GM06990 (cell line): ENCODE measurements at regions not wholly inside any gene's neighbourhood (a gene's known extent, or its start where the extent isn't known, plus 50 kb on each side); places are given as distances from the start of the nearest gene placed in this dataset.
"Not testable (repeated sequence)": the region's sequence is repeated elsewhere in the genome, so short reads cannot be mapped to it uniquely, and the experiment has no call there.

Source experiments
- DNase-seq: peaks from one replicate; pipeline ENCODE4 v3.0.0-alpha.2; 2011; ENCODE audit not compliant: insufficient read length; ENCODE audit errors: extremely low read depth
- H3K27me3 ChIP-seq: replicated peaks from 2 replicates; pipeline ENCODE4 v1.6.0; 2011; ENCODE audit warnings: low read length; ENCODE audit not compliant: control insufficient read depth, insufficient read depth
- H3K36me3 ChIP-seq: 2 replicates; pipeline ENCODE4 v1.5.1; 2011; ENCODE audit warnings: low read length; ENCODE audit not compliant: control insufficient read depth, insufficient read depth
- H3K4me3 ChIP-seq: replicated peaks from 2 replicates; pipeline ENCODE4 v1.5.1; 2011; ENCODE audit warnings: low read depth, mild to moderate bottlenecking, control low read depth, low read length
- CTCF ChIP-seq: IDR thresholded peaks from 2 replicates; pipeline ENCODE4 v1.5.1; 2011; ENCODE audit warnings: low read length, control low read depth, mild to moderate bottlenecking, inconsistent platforms; ENCODE audit not compliant: insufficient read depth, poor library complexity, severe bottlenecking

GRCh38 chr3:5762506-5762905, 575.0 kb downstream of the EDEM1 start:
- Histone ChIP-seq H3K36me3 (no peaks in the 10 kb centered on the region), H3K27me3 (no peaks in the 10 kb centered on the region), H3K4me3 (no peak overlapping the region)
- no peak for DNase-seq
- TF ChIP-seq CTCF = no peak

GRCh38 chr3:5766848-5767247, 579.3 kb downstream of the EDEM1 start:
- Histone ChIP-seq H3K36me3 (no peaks in the 10 kb centered on the region), H3K4me3 (no peak overlapping the region), H3K27me3 (no peaks in the 10 kb centered on the region)
- TF ChIP-seq CTCF = no peak
- no peak for DNase-seq

GRCh38 chr3:5767304-5767703, 579.8 kb downstream of the EDEM1 start:
- DNase-seq = no peak
- no peak for TF ChIP-seq CTCF
- no peaks in the 10 kb centered on the region for H3K36me3 ChIP-seq
- no peak overlapping the region for H3K4me3 ChIP-seq
- H3K27me3 ChIP-seq = no peaks in the 10 kb centered on the region

- DNase-seq = no peak
- Histone ChIP-seq H3K27me3 (no peaks in the 10 kb centered on the region), H3K4me3 (no peak overlapping the region), H3K36me3 (no peaks in the 10 kb centered on the region)
- no peak for TF ChIP-seq CTCF
These were observed 580.9 kb downstream of the EDEM1 start for GRCh38 chr3:5768281-5768945.

GRCh38 chr3:5769825-5770224, 582.3 kb downstream of the EDEM1 start:
- H3K4me3 ChIP-seq = no peak overlapping the region
- no peaks in the 10 kb centered on the region for H3K27me3 ChIP-seq
- no peaks in the 10 kb centered on the region for H3K36me3 ChIP-seq
- TF ChIP-seq CTCF = no peak
- no peak for DNase-seq

- H3K4me3 ChIP-seq = no peak overlapping the region
- no peak for DNase-seq
- TF ChIP-seq CTCF = no peak
- no peaks in the 10 kb centered on the region for H3K27me3 ChIP-seq
- no peaks in the 10 kb centered on the region for H3K36me3 ChIP-seq
These were observed 586.8 kb downstream of the EDEM1 start for GRCh38 chr3:5774337-5774736.

- not testable (repeated sequence) for DNase-seq, H3K36me3 ChIP-seq
These were observed 587.6 kb downstream of the EDEM1 start for GRCh38 chr3:5775100-5775499.

More at GRCh38 chr3:5775100-5775499, 587.6 kb downstream of the EDEM1 start:
- not testable (repeated sequence) for H3K4me3 ChIP-seq, H3K27me3 ChIP-seq
